Ishikawa (cell line): ENCODE measurements at regions not wholly inside any gene's neighbourhood (a gene's known extent, or its start where the extent isn't known, plus 50 kb on each side); places are given as distances from the start of the nearest gene placed in this dataset.

Source experiments
- CEBPB ChIP-seq: IDR thresholded peaks from 2 replicates; pipeline ENCODE4 v1.6.1; 2012
- CREB1 ChIP-seq: IDR thresholded peaks from 2 replicates; pipeline ENCODE4 v1.6.1; 2012; ENCODE audit warnings: low read depth
- EP300 ChIP-seq: IDR thresholded peaks from 2 replicates; pipeline ENCODE4 v1.6.1; 2012; ENCODE audit warnings: borderline replicate concordance
- FOXM1 ChIP-seq: IDR thresholded peaks from 2 replicates; pipeline ENCODE4 v1.6.1; 2012; ENCODE audit warnings: low read depth, borderline replicate concordance
- NFIC ChIP-seq: IDR thresholded peaks from 2 replicates; pipeline ENCODE4 v1.6.1; 2012
- RAD21 ChIP-seq: IDR thresholded peaks from 2 replicates; pipeline ENCODE4 v1.6.1; 2012; ENCODE audit warnings: low read depth
- TAF1 ChIP-seq: IDR thresholded peaks from 2 replicates; pipeline ENCODE4 v1.6.1; 2012; ENCODE audit warnings: low read depth, mild to moderate bottlenecking
- TCF12 ChIP-seq: IDR thresholded peaks from 2 replicates; pipeline ENCODE4 v1.6.1; 2012; ENCODE audit warnings: low read depth
- YY1 ChIP-seq: IDR thresholded peaks from 2 replicates; pipeline ENCODE4 v1.6.1; 2012; ENCODE audit warnings: low read depth
- TF ChIP-seq, protein P1 (sequence below): IDR thresholded peaks from 2 replicates; pipeline ENCODE4 v1.6.1; 2012
- TF ChIP-seq, protein P2 (sequence below): IDR thresholded peaks from 2 replicates; pipeline ENCODE4 v1.6.1; 2012
- TF ChIP-seq, protein P3 (sequence below): IDR thresholded peaks from 2 replicates; pipeline ENCODE4 v1.6.1; 2012; ENCODE audit warnings: low read depth, mild to moderate bottlenecking

DNA sequence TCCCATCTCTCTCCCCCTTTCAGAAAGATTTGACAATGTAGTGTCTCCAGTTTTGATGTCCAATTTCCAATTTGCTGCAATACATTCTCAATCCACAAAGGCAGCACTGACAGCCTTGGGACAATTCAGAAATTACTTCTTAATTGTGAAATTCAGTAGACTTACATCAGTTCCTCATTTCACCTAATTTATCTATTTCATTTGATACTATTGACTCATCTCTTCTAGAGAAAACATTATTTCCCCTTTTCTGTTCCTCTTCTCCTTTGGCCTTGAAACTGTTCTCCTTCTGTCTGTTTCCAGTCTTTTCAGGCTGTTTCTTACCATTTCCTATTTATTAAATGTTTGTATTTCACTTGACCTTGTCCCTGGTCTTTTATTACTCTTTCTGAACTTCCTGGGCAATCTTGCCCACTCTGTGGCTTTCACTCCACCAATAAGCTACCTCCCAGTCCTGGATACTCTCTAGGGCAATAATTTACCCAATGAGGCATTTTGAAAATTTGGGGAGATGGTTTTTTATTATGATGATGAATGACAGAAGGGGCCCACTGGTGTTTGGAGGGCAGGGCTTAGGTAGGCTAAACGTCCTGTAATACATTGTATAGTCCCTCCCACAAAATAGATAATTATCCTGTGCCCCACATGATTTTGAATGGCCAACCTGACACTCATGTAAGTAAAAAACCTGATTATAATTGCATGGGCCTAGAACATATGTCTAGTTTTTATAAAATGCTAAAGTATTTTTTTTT is 498.0 kb upstream of the BOD1L1 start:
- TF ChIP-seq CREB1: no peak
- TF ChIP-seq, protein P1, sequence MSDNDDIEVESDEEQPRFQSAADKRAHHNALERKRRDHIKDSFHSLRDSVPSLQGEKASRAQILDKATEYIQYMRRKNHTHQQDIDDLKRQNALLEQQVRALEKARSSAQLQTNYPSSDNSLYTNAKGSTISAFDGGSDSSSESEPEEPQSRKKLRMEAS: no peak
- no peak for TF ChIP-seq TAF1
- no peak for TF ChIP-seq TCF12
- TF ChIP-seq RAD21: no peak
- TF ChIP-seq EP300: no peak
- TF ChIP-seq NFIC: no peak
- TF ChIP-seq CEBPB: no peak
- no peak for TF ChIP-seq FOXM1
- no peak for TF ChIP-seq YY1
- TF ChIP-seq, protein P2, sequence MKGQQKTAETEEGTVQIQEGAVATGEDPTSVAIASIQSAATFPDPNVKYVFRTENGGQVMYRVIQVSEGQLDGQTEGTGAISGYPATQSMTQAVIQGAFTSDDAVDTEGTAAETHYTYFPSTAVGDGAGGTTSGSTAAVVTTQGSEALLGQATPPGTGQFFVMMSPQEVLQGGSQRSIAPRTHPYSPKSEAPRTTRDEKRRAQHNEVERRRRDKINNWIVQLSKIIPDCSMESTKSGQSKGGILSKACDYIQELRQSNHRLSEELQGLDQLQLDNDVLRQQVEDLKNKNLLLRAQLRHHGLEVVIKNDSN: no peak
- TF ChIP-seq, protein P3, sequence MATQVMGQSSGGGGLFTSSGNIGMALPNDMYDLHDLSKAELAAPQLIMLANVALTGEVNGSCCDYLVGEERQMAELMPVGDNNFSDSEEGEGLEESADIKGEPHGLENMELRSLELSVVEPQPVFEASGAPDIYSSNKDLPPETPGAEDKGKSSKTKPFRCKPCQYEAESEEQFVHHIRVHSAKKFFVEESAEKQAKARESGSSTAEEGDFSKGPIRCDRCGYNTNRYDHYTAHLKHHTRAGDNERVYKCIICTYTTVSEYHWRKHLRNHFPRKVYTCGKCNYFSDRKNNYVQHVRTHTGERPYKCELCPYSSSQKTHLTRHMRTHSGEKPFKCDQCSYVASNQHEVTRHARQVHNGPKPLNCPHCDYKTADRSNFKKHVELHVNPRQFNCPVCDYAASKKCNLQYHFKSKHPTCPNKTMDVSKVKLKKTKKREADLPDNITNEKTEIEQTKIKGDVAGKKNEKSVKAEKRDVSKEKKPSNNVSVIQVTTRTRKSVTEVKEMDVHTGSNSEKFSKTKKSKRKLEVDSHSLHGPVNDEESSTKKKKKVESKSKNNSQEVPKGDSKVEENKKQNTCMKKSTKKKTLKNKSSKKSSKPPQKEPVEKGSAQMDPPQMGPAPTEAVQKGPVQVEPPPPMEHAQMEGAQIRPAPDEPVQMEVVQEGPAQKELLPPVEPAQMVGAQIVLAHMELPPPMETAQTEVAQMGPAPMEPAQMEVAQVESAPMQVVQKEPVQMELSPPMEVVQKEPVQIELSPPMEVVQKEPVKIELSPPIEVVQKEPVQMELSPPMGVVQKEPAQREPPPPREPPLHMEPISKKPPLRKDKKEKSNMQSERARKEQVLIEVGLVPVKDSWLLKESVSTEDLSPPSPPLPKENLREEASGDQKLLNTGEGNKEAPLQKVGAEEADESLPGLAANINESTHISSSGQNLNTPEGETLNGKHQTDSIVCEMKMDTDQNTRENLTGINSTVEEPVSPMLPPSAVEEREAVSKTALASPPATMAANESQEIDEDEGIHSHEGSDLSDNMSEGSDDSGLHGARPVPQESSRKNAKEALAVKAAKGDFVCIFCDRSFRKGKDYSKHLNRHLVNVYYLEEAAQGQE: no peak
